Liver (tissue), 8 donors: ENCODE measurements at regions not wholly inside any gene's neighbourhood (a gene's known extent, or its start where the extent isn't known, plus 50 kb on each side); places are given as distances from the start of the nearest gene placed in this dataset.

Experiments used
- DNase-seq: peaks from one replicate; pipeline ENCODE4 v3.0.0-alpha.2; 2017; ENCODE audit warnings: low spot score
- H3K27ac ChIP-seq, 2 donors: one replicate each; pipeline ENCODE4 v1.7.0; 2013; ENCODE audit warnings: inconsistent platforms in 2 of 2, low read length in 2 of 2, control low read depth in 1 of 2, low read depth in 1 of 2, mild to moderate bottlenecking in 1 of 2
- H3K27me3 ChIP-seq, 4 donors: one replicate each; pipeline versions ENCODE4 v1.6.1 to v1.7.0; 2013; ENCODE audit warnings: low read length in 3 of 4, inconsistent platforms in 1 of 4, mild to moderate bottlenecking in 1 of 4, moderate library complexity in 1 of 4; ENCODE audit not compliant: control insufficient read depth in 4 of 4, insufficient read depth in 4 of 4
- H3K36me3 ChIP-seq, 4 donors: one replicate each; pipeline versions ENCODE4 v1.6.1 to v1.7.0; 2013; ENCODE audit warnings: low read length in 3 of 4, mild to moderate bottlenecking in 3 of 4, low read depth in 1 of 4, moderate library complexity in 1 of 4; ENCODE audit not compliant: control insufficient read depth in 4 of 4, insufficient read depth in 3 of 4
- H3K4me1 ChIP-seq, 4 donors: one replicate each; pipeline versions ENCODE4 v1.6.1 to v1.7.0; 2013; ENCODE audit warnings: low read length in 3 of 4, mild to moderate bottlenecking in 3 of 4, moderate library complexity in 1 of 4; ENCODE audit not compliant: control insufficient read depth in 4 of 4, insufficient read depth in 4 of 4
- H3K4me3 ChIP-seq, 3 donors: one replicate each; pipeline versions ENCODE4 v1.6.1 to v1.7.0; 2013; ENCODE audit warnings: low read length in 3 of 3, control low read depth in 1 of 3, low read depth in 1 of 3, mild to moderate bottlenecking in 1 of 3
- H3K9ac ChIP-seq, 2 donors: one replicate each; pipeline ENCODE4 v1.7.0; 2013; ENCODE audit warnings: low read length in 2 of 2, mild to moderate bottlenecking in 2 of 2, moderate library complexity in 2 of 2, control low read depth in 1 of 2, low read depth in 1 of 2
- H3K9me3 ChIP-seq, 4 donors: one replicate each; pipeline versions ENCODE4 v1.6.1 to v1.7.0; 2013; ENCODE audit warnings: low read length in 3 of 4; ENCODE audit not compliant: control insufficient read depth in 4 of 4
- EGR1 ChIP-seq, 2 donors: IDR thresholded peaks; 2 replicates each; pipeline ENCODE4 v1.6.1; 2016 to 2018; ENCODE audit warnings: antibody characterized with exemption in 2 of 2, low read depth in 2 of 2
- FOXA1 ChIP-seq: IDR thresholded peaks from 2 replicates; pipeline ENCODE4 v1.6.1; 2016; ENCODE audit warnings: antibody characterized with exemption
- HNF4A ChIP-seq, 2 donors: conservative IDR thresholded peaks; 2 replicates each; pipeline ENCODE4 v1.6.1; 2016; ENCODE audit warnings: antibody characterized with exemption in 2 of 2, mild to moderate bottlenecking in 2 of 2
- HNF4G ChIP-seq: IDR thresholded peaks from 2 replicates; pipeline ENCODE4 v1.6.1; 2016; ENCODE audit warnings: antibody characterized with exemption
- NR2F2 ChIP-seq: IDR thresholded peaks from 2 replicates; pipeline ENCODE4 v1.6.1; 2016; ENCODE audit warnings: antibody characterized with exemption
- RAD21 ChIP-seq, 2 donors: IDR thresholded peaks; 2 replicates each; pipeline ENCODE4 v1.6.1; 2016; ENCODE audit warnings: antibody characterized with exemption in 2 of 2, mild to moderate bottlenecking in 2 of 2
- SP1 ChIP-seq: IDR thresholded peaks from 2 replicates; pipeline ENCODE4 v1.6.1; 2018; ENCODE audit warnings: antibody characterized with exemption, mild to moderate bottlenecking
- YY1 ChIP-seq: IDR thresholded peaks from 2 replicates; pipeline ENCODE4 v1.6.1; 2016; ENCODE audit warnings: antibody characterized with exemption, mild to moderate bottlenecking
- WGBS: extraction: QIAGEN DNeasy Blood & Tissue Kit; methylation state at CpG from one replicate; pipeline ENCODE4 v1.1.7; 2013; 5-methylcytosine and 5-hydroxymethylcytosine counted together
- TF ChIP-seq, protein P1 (sequence below): IDR thresholded peaks from 2 replicates; pipeline ENCODE4 v1.6.1; 2016; ENCODE audit warnings: antibody characterized with exemption, mild to moderate bottlenecking
- TF ChIP-seq, protein P2 (sequence below): fragments of 150-350 bp; IDR thresholded peaks from 2 replicates; pipeline ENCODE4 v1.5.1; 2017; ENCODE audit warnings: improper control_type of control experiment, low read depth, low read length; ENCODE audit not compliant: missing input control
- TF ChIP-seq, protein P3 (sequence below): IDR thresholded peaks from 2 replicates; pipeline ENCODE4 v1.6.1; 2016; ENCODE audit warnings: antibody characterized with exemption
- donor health status: healthy.
- donor health status: healthy.
- donor health status: healthy.
- donor health status: healthy.
- donor health status: healthy.

DNA sequence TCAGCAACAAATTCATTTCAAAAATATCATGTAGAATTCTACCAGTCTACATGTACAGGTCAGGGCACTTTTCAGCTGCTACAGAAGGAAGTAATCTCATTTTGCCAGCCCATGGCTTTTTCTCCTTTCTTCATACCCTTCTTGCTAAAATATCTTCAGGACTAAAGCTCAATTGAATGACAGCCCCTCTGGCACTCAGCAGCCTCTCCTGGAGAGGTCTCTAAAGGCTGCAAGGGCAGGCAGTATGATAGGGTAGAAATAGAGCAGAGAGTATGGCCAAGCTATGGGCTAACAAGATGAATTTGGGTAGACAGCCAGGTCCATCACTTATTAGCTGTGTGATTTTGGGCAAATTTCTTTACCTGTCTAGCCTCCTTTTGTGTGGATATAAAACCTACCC, 224.6 kb upstream of the RPL34 start:
- H3K27ac ChIP-seq, result no peak overlapping the region
- no peak for DNase-seq
- no peaks in the 10 kb centered on the region for H3K4me1 ChIP-seq
- TF ChIP-seq FOXA1 (no peak), RAD21 (IDR thresholded peaks at IDR 0.05) (no peak), HNF4G (no peak), NR2F2 (no peak), SP1 (no peak), EGR1 (IDR thresholded peaks at IDR 0.05; ENCODE audit: low read depth in 2 of 2) (no peak)
- TF ChIP-seq, protein P1, sequence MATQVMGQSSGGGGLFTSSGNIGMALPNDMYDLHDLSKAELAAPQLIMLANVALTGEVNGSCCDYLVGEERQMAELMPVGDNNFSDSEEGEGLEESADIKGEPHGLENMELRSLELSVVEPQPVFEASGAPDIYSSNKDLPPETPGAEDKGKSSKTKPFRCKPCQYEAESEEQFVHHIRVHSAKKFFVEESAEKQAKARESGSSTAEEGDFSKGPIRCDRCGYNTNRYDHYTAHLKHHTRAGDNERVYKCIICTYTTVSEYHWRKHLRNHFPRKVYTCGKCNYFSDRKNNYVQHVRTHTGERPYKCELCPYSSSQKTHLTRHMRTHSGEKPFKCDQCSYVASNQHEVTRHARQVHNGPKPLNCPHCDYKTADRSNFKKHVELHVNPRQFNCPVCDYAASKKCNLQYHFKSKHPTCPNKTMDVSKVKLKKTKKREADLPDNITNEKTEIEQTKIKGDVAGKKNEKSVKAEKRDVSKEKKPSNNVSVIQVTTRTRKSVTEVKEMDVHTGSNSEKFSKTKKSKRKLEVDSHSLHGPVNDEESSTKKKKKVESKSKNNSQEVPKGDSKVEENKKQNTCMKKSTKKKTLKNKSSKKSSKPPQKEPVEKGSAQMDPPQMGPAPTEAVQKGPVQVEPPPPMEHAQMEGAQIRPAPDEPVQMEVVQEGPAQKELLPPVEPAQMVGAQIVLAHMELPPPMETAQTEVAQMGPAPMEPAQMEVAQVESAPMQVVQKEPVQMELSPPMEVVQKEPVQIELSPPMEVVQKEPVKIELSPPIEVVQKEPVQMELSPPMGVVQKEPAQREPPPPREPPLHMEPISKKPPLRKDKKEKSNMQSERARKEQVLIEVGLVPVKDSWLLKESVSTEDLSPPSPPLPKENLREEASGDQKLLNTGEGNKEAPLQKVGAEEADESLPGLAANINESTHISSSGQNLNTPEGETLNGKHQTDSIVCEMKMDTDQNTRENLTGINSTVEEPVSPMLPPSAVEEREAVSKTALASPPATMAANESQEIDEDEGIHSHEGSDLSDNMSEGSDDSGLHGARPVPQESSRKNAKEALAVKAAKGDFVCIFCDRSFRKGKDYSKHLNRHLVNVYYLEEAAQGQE, result no peak
- TF ChIP-seq, protein P2, sequence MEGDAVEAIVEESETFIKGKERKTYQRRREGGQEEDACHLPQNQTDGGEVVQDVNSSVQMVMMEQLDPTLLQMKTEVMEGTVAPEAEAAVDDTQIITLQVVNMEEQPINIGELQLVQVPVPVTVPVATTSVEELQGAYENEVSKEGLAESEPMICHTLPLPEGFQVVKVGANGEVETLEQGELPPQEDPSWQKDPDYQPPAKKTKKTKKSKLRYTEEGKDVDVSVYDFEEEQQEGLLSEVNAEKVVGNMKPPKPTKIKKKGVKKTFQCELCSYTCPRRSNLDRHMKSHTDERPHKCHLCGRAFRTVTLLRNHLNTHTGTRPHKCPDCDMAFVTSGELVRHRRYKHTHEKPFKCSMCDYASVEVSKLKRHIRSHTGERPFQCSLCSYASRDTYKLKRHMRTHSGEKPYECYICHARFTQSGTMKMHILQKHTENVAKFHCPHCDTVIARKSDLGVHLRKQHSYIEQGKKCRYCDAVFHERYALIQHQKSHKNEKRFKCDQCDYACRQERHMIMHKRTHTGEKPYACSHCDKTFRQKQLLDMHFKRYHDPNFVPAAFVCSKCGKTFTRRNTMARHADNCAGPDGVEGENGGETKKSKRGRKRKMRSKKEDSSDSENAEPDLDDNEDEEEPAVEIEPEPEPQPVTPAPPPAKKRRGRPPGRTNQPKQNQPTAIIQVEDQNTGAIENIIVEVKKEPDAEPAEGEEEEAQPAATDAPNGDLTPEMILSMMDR, result no peak
- TF ChIP-seq, protein P3, sequence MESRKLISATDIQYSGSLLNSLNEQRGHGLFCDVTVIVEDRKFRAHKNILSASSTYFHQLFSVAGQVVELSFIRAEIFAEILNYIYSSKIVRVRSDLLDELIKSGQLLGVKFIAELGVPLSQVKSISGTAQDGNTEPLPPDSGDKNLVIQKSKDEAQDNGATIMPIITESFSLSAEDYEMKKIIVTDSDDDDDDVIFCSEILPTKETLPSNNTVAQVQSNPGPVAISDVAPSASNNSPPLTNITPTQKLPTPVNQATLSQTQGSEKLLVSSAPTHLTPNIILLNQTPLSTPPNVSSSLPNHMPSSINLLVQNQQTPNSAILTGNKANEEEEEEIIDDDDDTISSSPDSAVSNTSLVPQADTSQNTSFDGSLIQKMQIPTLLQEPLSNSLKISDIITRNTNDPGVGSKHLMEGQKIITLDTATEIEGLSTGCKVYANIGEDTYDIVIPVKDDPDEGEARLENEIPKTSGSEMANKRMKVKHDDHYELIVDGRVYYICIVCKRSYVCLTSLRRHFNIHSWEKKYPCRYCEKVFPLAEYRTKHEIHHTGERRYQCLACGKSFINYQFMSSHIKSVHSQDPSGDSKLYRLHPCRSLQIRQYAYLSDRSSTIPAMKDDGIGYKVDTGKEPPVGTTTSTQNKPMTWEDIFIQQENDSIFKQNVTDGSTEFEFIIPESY, result no peak
- H3K9ac ChIP-seq, result no peak overlapping the region
- no peaks in the 10 kb centered on the region for H3K36me3 ChIP-seq
- no peak overlapping the region for H3K4me3 ChIP-seq
- no peaks in the 10 kb centered on the region for H3K9me3 ChIP-seq
- peaks cover 0 to 4% (median 0%) of the 10 kb centered on the region in 4 donors for H3K27me3 ChIP-seq

DNA sequence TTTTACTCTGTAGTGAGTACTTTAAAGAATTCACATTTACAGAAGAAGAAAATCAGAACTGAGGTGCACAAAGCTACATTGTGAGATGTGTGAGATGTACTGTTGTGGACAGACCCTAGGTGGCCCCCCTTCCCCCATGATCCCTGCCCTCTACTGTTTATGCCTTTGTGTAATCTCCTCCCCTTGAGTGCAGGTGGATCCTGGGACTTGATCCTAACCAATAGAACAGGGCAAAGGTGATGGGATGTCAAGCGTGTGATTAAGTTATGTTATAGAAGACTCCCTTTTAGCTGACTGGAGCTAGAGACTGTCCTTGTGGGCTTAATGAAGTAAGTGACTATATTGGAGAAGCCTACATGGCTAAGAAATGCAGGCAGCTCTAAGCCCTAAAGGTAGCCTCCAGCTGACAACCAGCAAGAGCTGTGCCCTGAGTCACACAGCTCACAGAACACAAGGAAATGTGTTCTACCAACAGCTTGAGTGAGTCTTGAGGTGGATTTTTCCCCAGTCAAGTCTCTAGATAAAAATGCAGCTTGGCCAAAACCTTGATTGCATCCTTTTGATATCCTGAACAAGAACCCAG, 225.2 kb upstream of the LEF1 start:
- TF ChIP-seq EGR1 (IDR thresholded peaks at IDR 0.05; ENCODE audit: low read depth in 2 of 2) (no peak), HNF4A (conservative IDR thresholded peaks at IDR 0.05) (no peak), YY1 (no peak), RAD21 (IDR thresholded peaks at IDR 0.05) (no peak)
- TF ChIP-seq, protein P1, result no peak
- 66% methylated on average over 1 of the region's 1 CpG for WGBS

More for the DNA sequence above, 225.2 kb upstream of the LEF1 start:
- no peak for DNase-seq
- Histone ChIP-seq H3K4me3 (no peak overlapping the region), H3K27me3 (peaks cover 0 to 4% (median 0%) of the 10 kb centered on the region in 4 donors), H3K27ac (no peak overlapping the region), H3K36me3 (no peaks in the 10 kb centered on the region), H3K4me1 (no peaks in the 10 kb centered on the region), H3K9ac (no peak overlapping the region), H3K9me3 (no peaks in the 10 kb centered on the region)
